ENCODE measurements at regions not wholly inside any gene's neighbourhood (a gene's known extent, or its start where the extent isn't known, plus 50 kb on each side); places are given as distances from the start of the nearest gene placed in this dataset.

DNA sequence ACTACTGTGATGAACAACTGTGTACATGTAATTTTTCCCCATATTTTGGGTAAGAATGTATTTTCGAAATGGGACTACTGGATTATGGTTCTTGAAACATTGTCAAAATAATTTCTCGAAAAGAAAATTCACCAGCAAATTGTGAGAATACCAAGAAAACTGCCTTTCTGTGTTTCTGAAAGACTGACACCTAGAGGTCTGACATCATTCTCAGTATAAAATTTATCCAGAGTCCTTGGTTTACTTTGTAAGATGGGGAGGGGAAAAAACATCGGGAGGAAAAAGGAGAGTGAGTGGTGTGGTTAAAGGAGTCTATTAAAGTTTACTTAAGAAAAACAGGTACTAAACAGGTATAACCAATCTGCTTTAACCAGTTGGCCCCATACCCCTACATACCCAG lies 149.2 kb downstream of the CEP120 start:
- TF ChIP-seq, protein P1, sequence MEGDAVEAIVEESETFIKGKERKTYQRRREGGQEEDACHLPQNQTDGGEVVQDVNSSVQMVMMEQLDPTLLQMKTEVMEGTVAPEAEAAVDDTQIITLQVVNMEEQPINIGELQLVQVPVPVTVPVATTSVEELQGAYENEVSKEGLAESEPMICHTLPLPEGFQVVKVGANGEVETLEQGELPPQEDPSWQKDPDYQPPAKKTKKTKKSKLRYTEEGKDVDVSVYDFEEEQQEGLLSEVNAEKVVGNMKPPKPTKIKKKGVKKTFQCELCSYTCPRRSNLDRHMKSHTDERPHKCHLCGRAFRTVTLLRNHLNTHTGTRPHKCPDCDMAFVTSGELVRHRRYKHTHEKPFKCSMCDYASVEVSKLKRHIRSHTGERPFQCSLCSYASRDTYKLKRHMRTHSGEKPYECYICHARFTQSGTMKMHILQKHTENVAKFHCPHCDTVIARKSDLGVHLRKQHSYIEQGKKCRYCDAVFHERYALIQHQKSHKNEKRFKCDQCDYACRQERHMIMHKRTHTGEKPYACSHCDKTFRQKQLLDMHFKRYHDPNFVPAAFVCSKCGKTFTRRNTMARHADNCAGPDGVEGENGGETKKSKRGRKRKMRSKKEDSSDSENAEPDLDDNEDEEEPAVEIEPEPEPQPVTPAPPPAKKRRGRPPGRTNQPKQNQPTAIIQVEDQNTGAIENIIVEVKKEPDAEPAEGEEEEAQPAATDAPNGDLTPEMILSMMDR (conservative IDR thresholded peaks at IDR 0.05; ENCODE audit: low read length) = peak; percentile 35
- no peak for TF ChIP-seq EZH2phosphoT487 (IDR thresholded peaks at IDR 0.05; ENCODE audit: borderline replicate concordance)
